ENCODE measurements at regions not wholly inside any gene's neighbourhood (a gene's known extent, or its start where the extent isn't known, plus 50 kb on each side); places are given as distances from the start of the nearest gene placed in this dataset.

GRCh38 chr7:81268551-81268950, 349.7 kb upstream of the SEMA3C start:
- 90% methylated on average over 1 of the region's 1 CpG for WGBS
- no peak for DNase-seq (ENCODE audit: low spot score)
- peaks cover 0 to 3% (median 0%) of the 10 kb centered on the region in 4 donors for H3K9me3 ChIP-seq (ENCODE audit: control insufficient read depth in 4 of 4, low read length in 3 of 4)

GRCh38 chr7:81267508-81267907, 348.7 kb upstream of the SEMA3C start:
- 43% methylated on average over 2 of the region's 2 CpGs for WGBS
- Histone ChIP-seq H3K9ac (ENCODE audit: low read depth in 1 of 2, low read length in 2 of 2) (no peak overlapping the region), H3K9me3 (ENCODE audit: control insufficient read depth in 4 of 4, low read length in 3 of 4) (peaks cover 0 to 3% (median 0%) of the 10 kb centered on the region in 4 donors), H3K36me3 (ENCODE audit: control insufficient read depth in 4 of 4, insufficient read depth in 3 of 4, low read depth in 1 of 4, low read length in 3 of 4) (no peaks in the 10 kb centered on the region), H3K27me3 (ENCODE audit: control insufficient read depth in 4 of 4, insufficient read depth in 4 of 4, low read length in 3 of 4) (no peaks in the 10 kb centered on the region), H3K27ac (ENCODE audit: low read depth in 1 of 2, low read length in 2 of 2) (no peak overlapping the region), H3K4me1 (ENCODE audit: control insufficient read depth in 4 of 4, insufficient read depth in 4 of 4, low read length in 3 of 4) (no peaks in the 10 kb centered on the region), H3K4me3 (ENCODE audit: low read depth in 1 of 3, low read length in 3 of 3) (no peak overlapping the region)
- TF ChIP-seq SP1 (IDR thresholded peaks at IDR 0.05) (no peak), RAD21 (IDR thresholded peaks at IDR 0.05) (no peak), TAF1 (conservative IDR thresholded peaks at IDR 0.05) (no peak), MAX (IDR thresholded peaks at IDR 0.05) (no peak), EGR1 (IDR thresholded peaks at IDR 0.05; ENCODE audit: low read depth in 2 of 2) (no peak), GABPA (IDR thresholded peaks at IDR 0.05 in 1 of 2, conservative IDR thresholded peaks at IDR 0.05 in 1 of 2) (no peak), FOXA2 (IDR thresholded peaks at IDR 0.05) (no peak), YY1 (IDR thresholded peaks at IDR 0.05) (no peak), ZBTB33 (IDR thresholded peaks at IDR 0.05) (no peak)
- DNase-seq (ENCODE audit: low spot score) = no peak

More at GRCh38 chr7:81268551-81268950, 349.7 kb upstream of the SEMA3C start:
- no peak for TF ChIP-seq ZBTB33 (IDR thresholded peaks at IDR 0.05)
- no peak for TF ChIP-seq TAF1 (conservative IDR thresholded peaks at IDR 0.05)
- TF ChIP-seq FOXA1 (IDR thresholded peaks at IDR 0.05) = no peak
- TF ChIP-seq MAX (IDR thresholded peaks at IDR 0.05) = no peak
- TF ChIP-seq EGR1 (IDR thresholded peaks at IDR 0.05; ENCODE audit: low read depth in 2 of 2) = no peak
- TF ChIP-seq HNF4A (conservative IDR thresholded peaks at IDR 0.05) = no peak
- TF ChIP-seq CTCF (IDR thresholded peaks at IDR 0.05; ENCODE audit: low read depth, low read length, missing input control) = no peak
- no peak for TF ChIP-seq FOXA2 (IDR thresholded peaks at IDR 0.05)
- TF ChIP-seq ATF3 (IDR thresholded peaks at IDR 0.05) = no peak
- TF ChIP-seq YY1 (IDR thresholded peaks at IDR 0.05) = no peak
- TF ChIP-seq NR2F2 (IDR thresholded peaks at IDR 0.05) = no peak
- TF ChIP-seq SP1 (IDR thresholded peaks at IDR 0.05) = no peak
- TF ChIP-seq HNF4G (IDR thresholded peaks at IDR 0.05) = no peak
- TF ChIP-seq RAD21 (IDR thresholded peaks at IDR 0.05) = no peak
- TF ChIP-seq RXRA (IDR thresholded peaks at IDR 0.05) = no peak
- TF ChIP-seq GABPA (IDR thresholded peaks at IDR 0.05 in 1 of 2, conservative IDR thresholded peaks at IDR 0.05 in 1 of 2) = no peak
- no peak overlapping the region for H3K4me3 ChIP-seq (ENCODE audit: low read depth in 1 of 3, low read length in 3 of 3)
- no peaks in the 10 kb centered on the region for H3K36me3 ChIP-seq (ENCODE audit: control insufficient read depth in 4 of 4, insufficient read depth in 3 of 4, low read depth in 1 of 4, low read length in 3 of 4)
- H3K27ac ChIP-seq (ENCODE audit: low read depth in 1 of 2, low read length in 2 of 2) = no peak overlapping the region
- H3K27me3 ChIP-seq (ENCODE audit: control insufficient read depth in 4 of 4, insufficient read depth in 4 of 4, low read length in 3 of 4) = no peaks in the 10 kb centered on the region
- H3K4me1 ChIP-seq (ENCODE audit: control insufficient read depth in 4 of 4, insufficient read depth in 4 of 4, low read length in 3 of 4) = no peaks in the 10 kb centered on the region
- H3K9ac ChIP-seq (ENCODE audit: low read depth in 1 of 2, low read length in 2 of 2) = no peak overlapping the region
